DND-41 (cell line): ENCODE measurements at regions not wholly inside any gene's neighbourhood (a gene's known extent, or its start where the extent isn't known, plus 50 kb on each side); places are given as distances from the start of the nearest gene placed in this dataset.
A peak's percentile ranks its signal among the peaks of the same experiment; 100 is the strongest.

ENCODE experiments used
- ATAC-seq: fragments of 200-7000 bp; cut with Tn5 transposase; 3 replicates; pipeline ENCODE4 v1.9.1; 2021; ENCODE audit warnings: low read depth; ENCODE audit not compliant: insufficient read depth
- DNase-seq: peaks from one replicate; pipeline ENCODE4 v3.0.0-alpha.2; 2020
- H2AFZ ChIP-seq: 2 replicates; pipeline ENCODE4 v1.6.0; 2012; ENCODE audit warnings: low read depth, low read length
- H3K27ac ChIP-seq: 2 replicates; pipeline ENCODE4 v1.5.1; 2012; ENCODE audit warnings: low read length, inconsistent platforms
- H3K27me3 ChIP-seq: fragments of 200-600 bp; sonication (generic); 2 replicates; pipeline ENCODE4 v1.6.0; 2012; ENCODE audit warnings: low read length, mild to moderate bottlenecking, inconsistent platforms; ENCODE audit not compliant: insufficient read depth, poor library complexity
- H3K36me3 ChIP-seq: 2 replicates; pipeline ENCODE4 v1.5.1; 2012; ENCODE audit warnings: low read length, inconsistent platforms; ENCODE audit not compliant: insufficient read depth
- H3K4me1 ChIP-seq: 2 replicates; pipeline ENCODE4 v1.5.1; 2012; ENCODE audit warnings: mild to moderate bottlenecking, low read length; ENCODE audit not compliant: insufficient read depth
- H3K4me2 ChIP-seq: 2 replicates; pipeline ENCODE4 v1.6.0; 2012; ENCODE audit warnings: mild to moderate bottlenecking, moderate library complexity, low read length, inconsistent platforms; ENCODE audit not compliant: insufficient read depth
- H3K4me3 ChIP-seq, 2 experiments: fragments of 200-600 bp in 1 of 2; shearing (Covaris generic) in 1 of 2; 2 replicates each; pipeline ENCODE4 v1.5.1; 2012 to 2016; ENCODE audit warnings: inconsistent platforms in 2 of 2, low read length in 2 of 2, mild to moderate bottlenecking in 2 of 2, low read depth in 1 of 2, moderate library complexity in 1 of 2
- H3K79me2 ChIP-seq: 2 replicates; pipeline ENCODE4 v1.6.0; 2012; ENCODE audit warnings: low read length, inconsistent platforms; ENCODE audit not compliant: insufficient read depth
- H3K9ac ChIP-seq: 2 replicates; pipeline ENCODE4 v1.6.0; 2012; ENCODE audit warnings: low read depth, mild to moderate bottlenecking, inconsistent platforms, low read length, moderate library complexity
- H3K9me3 ChIP-seq: 2 replicates; pipeline ENCODE4 v1.5.1; 2012; ENCODE audit warnings: low read length, moderate library complexity, mild to moderate bottlenecking, inconsistent platforms; ENCODE audit not compliant: insufficient read depth, severe bottlenecking
- H4K20me1 ChIP-seq: 2 replicates; pipeline ENCODE4 v1.6.0; 2012; ENCODE audit warnings: low read length; ENCODE audit not compliant: insufficient read depth
- EZH2 ChIP-seq: IDR thresholded peaks from 3 replicates; pipeline ENCODE4 v1.6.1; 2012; ENCODE audit warnings: borderline replicate concordance, low read depth, mild to moderate bottlenecking, moderate library complexity, low read length, inconsistent platforms; ENCODE audit not compliant: severe bottlenecking
- TF ChIP-seq, protein P1 (sequence below): IDR thresholded peaks from 2 replicates; pipeline ENCODE4 v1.5.1; 2012; ENCODE audit warnings: borderline replicate concordance, low read length, moderate library complexity, mild to moderate bottlenecking; ENCODE audit not compliant: poor library complexity, severe bottlenecking; ENCODE audit errors: extremely low read depth

GRCh38 chr2:136051001-136051724 is 65.7 kb upstream of the DARS1 start:
- Histone ChIP-seq H4K20me1 (no peaks in the 10 kb centered on the region), H2AFZ (no peak overlapping the region), H3K27me3 (no peaks in the 10 kb centered on the region), H3K4me2 (no peak overlapping the region), H3K36me3 (no peaks in the 10 kb centered on the region), H3K9ac (no peak overlapping the region), H3K27ac (peak overlapping the region; percentile 16), H3K9me3 (no peaks in the 10 kb centered on the region), H3K4me1 (peaks cover 19% of the 10 kb centered on the region), H3K79me2 (no peaks in the 10 kb centered on the region), H3K4me3 (no peak overlapping the region)
- TF ChIP-seq, protein P1, sequence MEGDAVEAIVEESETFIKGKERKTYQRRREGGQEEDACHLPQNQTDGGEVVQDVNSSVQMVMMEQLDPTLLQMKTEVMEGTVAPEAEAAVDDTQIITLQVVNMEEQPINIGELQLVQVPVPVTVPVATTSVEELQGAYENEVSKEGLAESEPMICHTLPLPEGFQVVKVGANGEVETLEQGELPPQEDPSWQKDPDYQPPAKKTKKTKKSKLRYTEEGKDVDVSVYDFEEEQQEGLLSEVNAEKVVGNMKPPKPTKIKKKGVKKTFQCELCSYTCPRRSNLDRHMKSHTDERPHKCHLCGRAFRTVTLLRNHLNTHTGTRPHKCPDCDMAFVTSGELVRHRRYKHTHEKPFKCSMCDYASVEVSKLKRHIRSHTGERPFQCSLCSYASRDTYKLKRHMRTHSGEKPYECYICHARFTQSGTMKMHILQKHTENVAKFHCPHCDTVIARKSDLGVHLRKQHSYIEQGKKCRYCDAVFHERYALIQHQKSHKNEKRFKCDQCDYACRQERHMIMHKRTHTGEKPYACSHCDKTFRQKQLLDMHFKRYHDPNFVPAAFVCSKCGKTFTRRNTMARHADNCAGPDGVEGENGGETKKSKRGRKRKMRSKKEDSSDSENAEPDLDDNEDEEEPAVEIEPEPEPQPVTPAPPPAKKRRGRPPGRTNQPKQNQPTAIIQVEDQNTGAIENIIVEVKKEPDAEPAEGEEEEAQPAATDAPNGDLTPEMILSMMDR, result no peak
- TF ChIP-seq EZH2, result no peak
- ATAC-seq, result peak; percentile 55; the same call in 2 of the 3 replicates
- no peak for DNase-seq

GRCh38 chr2:136049991-136050920 is 64.8 kb upstream of the DARS1 start:
- peaks cover 19% of the 10 kb centered on the region for H3K4me1 ChIP-seq
- H3K9me3 ChIP-seq, result no peaks in the 10 kb centered on the region
- no peaks in the 10 kb centered on the region for H4K20me1 ChIP-seq
- no peak overlapping the region for H3K9ac ChIP-seq
- no peak overlapping the region for H3K4me3 ChIP-seq
- no peak overlapping the region for H3K27ac ChIP-seq
- DNase-seq (no peak), ATAC-seq (no peak)
- TF ChIP-seq EZH2, result no peak
- TF ChIP-seq, protein P1, result no peak
- H3K4me2 ChIP-seq, result no peak overlapping the region
- H3K36me3 ChIP-seq, result no peaks in the 10 kb centered on the region
- H3K27me3 ChIP-seq, result no peaks in the 10 kb centered on the region
- H2AFZ ChIP-seq, result no peak overlapping the region
- H3K79me2 ChIP-seq, result no peaks in the 10 kb centered on the region

DNA sequence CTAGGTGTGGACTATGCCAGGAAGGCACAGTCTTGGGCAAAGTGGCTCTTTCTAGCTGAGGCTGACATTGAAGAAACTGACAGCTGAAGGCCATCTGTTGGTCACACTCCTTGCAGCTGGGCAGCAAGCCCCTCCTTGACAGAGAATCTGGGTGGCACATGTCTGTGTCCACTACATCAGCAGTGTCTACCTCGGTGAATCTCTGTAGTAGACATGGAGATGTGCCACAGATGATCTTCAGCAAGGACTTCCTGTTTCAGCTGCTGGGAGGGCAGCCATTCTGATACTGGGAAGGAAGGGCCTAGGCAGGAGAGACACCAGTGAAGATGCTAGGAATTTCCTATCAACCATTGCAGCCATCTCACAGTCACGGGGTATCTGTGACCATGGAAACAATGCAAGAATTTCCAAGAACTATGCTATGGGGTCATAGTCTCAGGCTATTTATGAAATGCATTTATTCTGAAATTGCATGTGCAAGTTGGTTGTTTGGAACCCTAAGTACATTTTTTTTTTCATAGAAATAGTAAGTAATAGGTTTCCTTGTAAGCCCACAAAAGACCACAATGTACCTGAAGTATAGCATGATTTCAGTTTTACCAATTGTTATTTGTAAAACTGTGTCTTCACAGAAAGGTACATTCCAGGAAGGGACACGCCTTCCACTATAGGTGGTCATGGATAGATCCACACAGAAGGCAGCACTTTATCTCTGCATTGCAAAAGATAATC is 63.8 kb upstream of the DARS1 start:
- no peak for TF ChIP-seq EZH2
- TF ChIP-seq, protein P1, result no peak
- Histone ChIP-seq H3K4me2 (no peak overlapping the region), H3K27me3 (no peaks in the 10 kb centered on the region), H3K4me3 (no peak overlapping the region), H3K27ac (no peak overlapping the region), H4K20me1 (no peaks in the 10 kb centered on the region), H3K36me3 (no peaks in the 10 kb centered on the region), H3K9me3 (no peaks in the 10 kb centered on the region), H3K9ac (no peak overlapping the region), H3K79me2 (no peaks in the 10 kb centered on the region), H2AFZ (no peak overlapping the region), H3K4me1 (peaks cover 19% of the 10 kb centered on the region)
- no peak for DNase-seq
- no peak for ATAC-seq
